OCI-LY7 (cell line): ENCODE measurements at regions not wholly inside any gene's neighbourhood (a gene's known extent, or its start where the extent isn't known, plus 50 kb on each side); places are given as distances from the start of the nearest gene placed in this dataset.

Experiments
- EZH2phosphoT487 ChIP-seq: fragments of 200-600 bp; sonication (generic); IDR thresholded peaks from 2 replicates; pipeline ENCODE4 v1.6.1; 2018; ENCODE audit warnings: low read depth, borderline replicate concordance, mild to moderate bottlenecking, mixed run types, antibody characterized with exemption, low read length, moderate library complexity, mixed read lengths
- TF ChIP-seq, protein P1 (sequence below): fragments of 200-600 bp; sonication (generic); conservative IDR thresholded peaks from 2 replicates; pipeline ENCODE4 v1.5.1; 2014; ENCODE audit warnings: mild to moderate bottlenecking, antibody characterized with exemption, low read length, moderate library complexity, mixed read lengths

DNA sequence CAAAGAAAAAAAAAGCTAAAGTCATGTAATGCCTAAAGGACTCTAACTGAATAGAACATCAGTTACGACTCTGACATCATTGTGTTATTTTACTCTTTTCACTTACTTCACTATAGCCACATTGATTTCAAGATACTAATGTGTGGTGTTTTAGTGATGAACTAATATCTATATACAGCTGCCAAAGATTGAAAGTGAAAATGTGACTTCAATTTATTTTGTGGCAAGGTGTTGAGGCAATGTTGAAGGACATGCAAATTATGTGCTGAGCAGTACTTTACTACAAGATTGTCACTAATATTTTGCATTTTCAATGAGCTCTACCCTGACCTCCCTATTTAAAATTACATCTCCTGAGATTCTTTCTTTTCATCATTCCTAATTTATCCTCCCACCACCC lies 1911.9 kb upstream of the PCDH20 start:
- TF ChIP-seq, protein P1, sequence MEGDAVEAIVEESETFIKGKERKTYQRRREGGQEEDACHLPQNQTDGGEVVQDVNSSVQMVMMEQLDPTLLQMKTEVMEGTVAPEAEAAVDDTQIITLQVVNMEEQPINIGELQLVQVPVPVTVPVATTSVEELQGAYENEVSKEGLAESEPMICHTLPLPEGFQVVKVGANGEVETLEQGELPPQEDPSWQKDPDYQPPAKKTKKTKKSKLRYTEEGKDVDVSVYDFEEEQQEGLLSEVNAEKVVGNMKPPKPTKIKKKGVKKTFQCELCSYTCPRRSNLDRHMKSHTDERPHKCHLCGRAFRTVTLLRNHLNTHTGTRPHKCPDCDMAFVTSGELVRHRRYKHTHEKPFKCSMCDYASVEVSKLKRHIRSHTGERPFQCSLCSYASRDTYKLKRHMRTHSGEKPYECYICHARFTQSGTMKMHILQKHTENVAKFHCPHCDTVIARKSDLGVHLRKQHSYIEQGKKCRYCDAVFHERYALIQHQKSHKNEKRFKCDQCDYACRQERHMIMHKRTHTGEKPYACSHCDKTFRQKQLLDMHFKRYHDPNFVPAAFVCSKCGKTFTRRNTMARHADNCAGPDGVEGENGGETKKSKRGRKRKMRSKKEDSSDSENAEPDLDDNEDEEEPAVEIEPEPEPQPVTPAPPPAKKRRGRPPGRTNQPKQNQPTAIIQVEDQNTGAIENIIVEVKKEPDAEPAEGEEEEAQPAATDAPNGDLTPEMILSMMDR, result no peak
- TF ChIP-seq EZH2phosphoT487, result no peak
